Esophagus squamous epithelium (tissue), 5 donors: ENCODE measurements at regions not wholly inside any gene's neighbourhood (a gene's known extent, or its start where the extent isn't known, plus 50 kb on each side); places are given as distances from the start of the nearest gene placed in this dataset.

ENCODE experiments used
- DNase-seq: peaks from one replicate; lab custom pipeline; 2025; lab: John Stamatoyannopoulos, UW
- H3K27ac ChIP-seq, 4 donors: fragments of 200-600 bp; sonication (generic); one replicate each; pipeline ENCODE4 v1.5.1; 2016 to 2019; ENCODE audit warnings: mild to moderate bottlenecking in 1 of 4
- H3K27me3 ChIP-seq, 4 donors: fragments of 200-600 bp; sonication (generic); 1 replicate in 3 of 4; 2 replicates in 1 of 4; pipeline versions ENCODE4 v1.5.1 to v1.6.0; 2017 to 2021; ENCODE audit warnings: antibody characterized with exemption in 1 of 4
- H3K36me3 ChIP-seq, 3 donors: fragments of 200-600 bp; sonication (generic); one replicate each; pipeline ENCODE4 v1.5.1; 2016 to 2019
- H3K4me1 ChIP-seq, 3 donors: fragments of 200-600 bp; sonication (generic); one replicate each; pipeline ENCODE4 v1.5.1; 2017 to 2019
- H3K4me3 ChIP-seq, 4 donors: fragments of 200-600 bp; sonication (generic); 1 replicate in 3 of 4; 2 replicates in 1 of 4; pipeline ENCODE4 v1.5.1; 2016 to 2019; ENCODE audit warnings: mild to moderate bottlenecking in 2 of 4, moderate library complexity in 1 of 4
- H3K9me3 ChIP-seq, 3 donors: fragments of 200-600 bp; sonication (generic); one replicate each; pipeline ENCODE4 v1.5.1; 2016 to 2019
- POLR2A ChIP-seq, 4 donors: fragments of 450-650 bp; IDR thresholded peaks; one replicate each; pipeline ENCODE4 v1.6.1; 2017; ENCODE audit warnings: antibody characterized with exemption in 4 of 4, mild to moderate bottlenecking in 4 of 4, moderate library complexity in 3 of 4
- WGBS, 2 donors: methylation state at CpG; one replicate each; pipeline ENCODE4 v1.1.5; 2018; 5-methylcytosine and 5-hydroxymethylcytosine counted together
- intact Hi-C: fragments of 100-400 bp; cut with DNase I; formaldehyde crosslinking; loops from one replicate; pipeline ENCODE4 v1.15.0; 2022
- TF ChIP-seq, protein P1 (sequence below), 6 experiments: fragments of 450-650 bp in 4 of 6; fragments of 200-600 bp in 2 of 6; sonication (generic) in 2 of 6; IDR thresholded peaks; one replicate each; pipeline ENCODE4 v1.5.1; 2016 to 2019; ENCODE audit warnings: antibody characterized with exemption in 6 of 6, mild to moderate bottlenecking in 4 of 6, moderate library complexity in 4 of 6
- donor health status: DM: yes; HTN: yes; CAD: no.

DNA sequence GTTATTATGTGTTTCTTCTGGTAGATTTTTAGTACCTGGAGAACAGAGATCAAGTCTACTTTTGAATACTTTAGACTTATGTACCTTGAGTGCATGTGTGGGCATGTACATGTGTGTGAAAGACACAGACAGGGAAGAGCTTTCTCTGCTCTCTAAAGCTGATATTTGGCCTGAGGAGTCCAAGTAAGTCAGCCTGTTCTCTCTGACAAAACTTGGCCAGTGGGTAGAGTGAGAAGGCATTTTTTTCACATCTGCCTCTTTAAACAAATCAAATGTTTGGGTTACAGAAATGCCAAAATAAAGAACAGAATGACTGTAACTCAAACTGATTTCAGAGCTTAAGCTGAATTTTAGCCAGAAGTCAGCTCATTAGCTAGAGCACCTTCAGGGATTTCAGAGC, 309.7 kb upstream of the DYNLRB2 start:
- intact Hi-C loops, result no loop called here
- H3K36me3 ChIP-seq, result no peaks in the 10 kb centered on the region
- TF ChIP-seq POLR2A (IDR thresholded peaks at IDR 0.05), result no peak
- TF ChIP-seq, protein P1, sequence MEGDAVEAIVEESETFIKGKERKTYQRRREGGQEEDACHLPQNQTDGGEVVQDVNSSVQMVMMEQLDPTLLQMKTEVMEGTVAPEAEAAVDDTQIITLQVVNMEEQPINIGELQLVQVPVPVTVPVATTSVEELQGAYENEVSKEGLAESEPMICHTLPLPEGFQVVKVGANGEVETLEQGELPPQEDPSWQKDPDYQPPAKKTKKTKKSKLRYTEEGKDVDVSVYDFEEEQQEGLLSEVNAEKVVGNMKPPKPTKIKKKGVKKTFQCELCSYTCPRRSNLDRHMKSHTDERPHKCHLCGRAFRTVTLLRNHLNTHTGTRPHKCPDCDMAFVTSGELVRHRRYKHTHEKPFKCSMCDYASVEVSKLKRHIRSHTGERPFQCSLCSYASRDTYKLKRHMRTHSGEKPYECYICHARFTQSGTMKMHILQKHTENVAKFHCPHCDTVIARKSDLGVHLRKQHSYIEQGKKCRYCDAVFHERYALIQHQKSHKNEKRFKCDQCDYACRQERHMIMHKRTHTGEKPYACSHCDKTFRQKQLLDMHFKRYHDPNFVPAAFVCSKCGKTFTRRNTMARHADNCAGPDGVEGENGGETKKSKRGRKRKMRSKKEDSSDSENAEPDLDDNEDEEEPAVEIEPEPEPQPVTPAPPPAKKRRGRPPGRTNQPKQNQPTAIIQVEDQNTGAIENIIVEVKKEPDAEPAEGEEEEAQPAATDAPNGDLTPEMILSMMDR (IDR thresholded peaks at IDR 0.05), result no peak
- H3K27ac ChIP-seq, result peak overlapping the region; percentile 11 to 55 (median 44)
- no peaks in the 10 kb centered on the region for H3K27me3 ChIP-seq
- no peak for DNase-seq
- H3K4me1 ChIP-seq, result peaks cover 0 to 22% (median 16%) of the 10 kb centered on the region in 3 donors
- no peak overlapping the region for H3K4me3 ChIP-seq
- peaks cover 0 to 9% (median 8%) of the 10 kb centered on the region in 3 donors for H3K9me3 ChIP-seq

- peaks cover 0 to 22% (median 16%) of the 10 kb centered on the region in 3 donors for H3K4me1 ChIP-seq
- WGBS, 2 donors, result 42 to 58% methylated on average over 4 of the region's 4 CpGs
- no peak for DNase-seq
- no peaks in the 10 kb centered on the region for H3K27me3 ChIP-seq
- H3K36me3 ChIP-seq, result no peaks in the 10 kb centered on the region
- intact Hi-C loops, result no loop called here
- TF ChIP-seq, protein P1 (IDR thresholded peaks at IDR 0.05), result no peak
- TF ChIP-seq POLR2A (IDR thresholded peaks at IDR 0.05), result no peak
- no peak overlapping the region for H3K4me3 ChIP-seq
- H3K9me3 ChIP-seq, result peaks cover 0 to 12% (median 10%) of the 10 kb centered on the region in 3 donors
- peak overlapping the region in 3 of 4 donors; percentile 11 to 44 (median 21) for H3K27ac ChIP-seq
Measured at GRCh38 chr16:80230328-80231120, 310.3 kb upstream of the DYNLRB2 start.

GRCh38 chr16:80226499-80226898, 314.3 kb upstream of the DYNLRB2 start:
- intact Hi-C loops, result no loop called here
- Histone ChIP-seq H3K4me3 (no peak overlapping the region), H3K27ac (no peak overlapping the region), H3K27me3 (no peaks in the 10 kb centered on the region), H3K4me1 (peaks cover 0 to 15% (median 13%) of the 10 kb centered on the region in 3 donors), H3K36me3 (no peaks in the 10 kb centered on the region), H3K9me3 (peaks cover 0 to 12% (median 10%) of the 10 kb centered on the region in 3 donors)
- TF ChIP-seq, protein P1 (IDR thresholded peaks at IDR 0.05), result no peak
- no peak for TF ChIP-seq POLR2A (IDR thresholded peaks at IDR 0.05)
- DNase-seq, result no peak

- TF ChIP-seq POLR2A (IDR thresholded peaks at IDR 0.05), result no peak
- TF ChIP-seq, protein P1 (IDR thresholded peaks at IDR 0.05), result no peak
- H3K27me3 ChIP-seq, result no peaks in the 10 kb centered on the region
- H3K4me1 ChIP-seq, result peaks cover 0 to 11% (median 0%) of the 10 kb centered on the region in 3 donors
- DNase-seq, result no peak
- H3K4me3 ChIP-seq, result no peak overlapping the region
- intact Hi-C loops, result no loop called here
- H3K9me3 ChIP-seq, result no peaks in the 10 kb centered on the region
- WGBS, 2 donors, result 79 to 96% methylated on average over 3 of the region's 3 CpGs
- H3K27ac ChIP-seq, result no peak overlapping the region
- H3K36me3 ChIP-seq, result no peaks in the 10 kb centered on the region
Measured at GRCh38 chr16:80210787-80211186, 330.0 kb upstream of the DYNLRB2 start.

GRCh38 chr16:80208743-80209142, 332.1 kb upstream of the DYNLRB2 start:
- Histone ChIP-seq H3K27ac (peak overlapping the region in 1 of 4 donors; percentile 34), H3K27me3 (no peaks in the 10 kb centered on the region), H3K4me3 (no peak overlapping the region), H3K9me3 (no peaks in the 10 kb centered on the region), H3K4me1 (peaks cover 0 to 13% (median 0%) of the 10 kb centered on the region in 3 donors), H3K36me3 (no peaks in the 10 kb centered on the region)
- intact Hi-C loops, result no loop called here
- WGBS, 2 donors, result 29 to 76% methylated on average over 3 of the region's 3 CpGs
- TF ChIP-seq, protein P1 (IDR thresholded peaks at IDR 0.05), result no peak
- no peak for TF ChIP-seq POLR2A (IDR thresholded peaks at IDR 0.05)
- no peak for DNase-seq
